Thoracic aorta (tissue), 2 donors: ENCODE measurements at regions not wholly inside any gene's neighbourhood (a gene's known extent, or its start where the extent isn't known, plus 50 kb on each side); places are given as distances from the start of the nearest gene placed in this dataset.

Experiments used
- ATAC-seq: fragments of 150-250 bp; one replicate; pipeline ENCODE4 v1.8.0; 2017; ENCODE audit warnings: low read depth; ENCODE audit not compliant: insufficient number of reproducible peaks, low FRiP score
- DNase-seq: peaks from one replicate; pipeline ENCODE4 v3.0.0-alpha.2; 2020; ENCODE audit warnings: low spot score
- H3K27ac ChIP-seq, 2 donors: fragments of 200-600 bp; sonication (generic); 1 replicate in 1 of 2; 2 replicates in 1 of 2; pipeline ENCODE4 v1.5.1; 2016; ENCODE audit warnings: mild to moderate bottlenecking in 2 of 2, moderate library complexity in 2 of 2
- H3K27me3 ChIP-seq: fragments of 200-600 bp; sonication (generic); replicated peaks from 2 replicates; pipeline ENCODE4 v1.6.0; 2016; ENCODE audit warnings: mild to moderate bottlenecking; ENCODE audit not compliant: insufficient read depth
- H3K36me3 ChIP-seq: fragments of 200-600 bp; sonication (generic); one replicate; pipeline ENCODE4 v1.5.1; 2016
- H3K4me1 ChIP-seq, 2 donors: fragments of 200-600 bp; sonication (generic); 1 replicate in 1 of 2; 2 replicates in 1 of 2; pipeline versions ENCODE4 v1.5.1 to v1.6.0; 2016; ENCODE audit warnings: low read depth in 2 of 2, mild to moderate bottlenecking in 1 of 2; ENCODE audit not compliant: control insufficient read depth in 1 of 2
- H3K4me3 ChIP-seq: fragments of 200-600 bp; sonication (generic); 2 replicates; pipeline ENCODE4 v1.5.1; 2016; ENCODE audit warnings: mild to moderate bottlenecking
- H3K9me3 ChIP-seq: fragments of 200-600 bp; sonication (generic); 2 replicates; pipeline ENCODE4 v1.5.1; 2016
- CTCF ChIP-seq: fragments of 200-600 bp; sonication (generic); IDR thresholded peaks from one replicate; pipeline ENCODE4 v1.5.1; 2019; ENCODE audit warnings: antibody characterized with exemption

GRCh38 chr11:109644152-109644551 lies 222.2 kb downstream of the C11orf87 start:
- DNase-seq: no peak
- no peak for ATAC-seq
- no peaks in the 10 kb centered on the region for H3K4me1 ChIP-seq
- TF ChIP-seq CTCF: no peak
- no peaks in the 10 kb centered on the region for H3K36me3 ChIP-seq
- no peaks in the 10 kb centered on the region for H3K27me3 ChIP-seq
- no peaks in the 10 kb centered on the region for H3K9me3 ChIP-seq
- H3K4me3 ChIP-seq: no peak overlapping the region
- H3K27ac ChIP-seq: no peak overlapping the region

- Histone ChIP-seq H3K27me3 (no peaks in the 10 kb centered on the region), H3K36me3 (no peaks in the 10 kb centered on the region), H3K9me3 (no peaks in the 10 kb centered on the region), H3K27ac (no peak overlapping the region), H3K4me1 (no peaks in the 10 kb centered on the region), H3K4me3 (no peak overlapping the region)
- no peak for ATAC-seq
- TF ChIP-seq CTCF: no peak
- DNase-seq: no peak
Measured at GRCh38 chr11:109648804-109649203, 226.8 kb downstream of the C11orf87 start.

GRCh38 chr11:109654091-109654490 lies 232.1 kb downstream of the C11orf87 start:
- Histone ChIP-seq H3K9me3 (no peaks in the 10 kb centered on the region), H3K27me3 (no peaks in the 10 kb centered on the region), H3K27ac (no peak overlapping the region), H3K36me3 (no peaks in the 10 kb centered on the region), H3K4me1 (no peaks in the 10 kb centered on the region), H3K4me3 (no peak overlapping the region)
- no peak for TF ChIP-seq CTCF
- no peak for ATAC-seq
- no peak for DNase-seq

GRCh38 chr11:109658190-109658589 lies 236.2 kb downstream of the C11orf87 start:
- Histone ChIP-seq H3K27ac (no peak overlapping the region), H3K4me1 (no peaks in the 10 kb centered on the region), H3K27me3 (no peaks in the 10 kb centered on the region), H3K36me3 (no peaks in the 10 kb centered on the region), H3K9me3 (no peaks in the 10 kb centered on the region), H3K4me3 (no peak overlapping the region)
- no peak for TF ChIP-seq CTCF
- no peak for ATAC-seq
- no peak for DNase-seq

- no peak for TF ChIP-seq CTCF
- DNase-seq (no peak), ATAC-seq (no peak)
- no peaks in the 10 kb centered on the region for H3K36me3 ChIP-seq
- H3K27ac ChIP-seq: no peak overlapping the region
- no peaks in the 10 kb centered on the region for H3K4me1 ChIP-seq
- H3K27me3 ChIP-seq: no peaks in the 10 kb centered on the region
- peaks cover 5% of the 10 kb centered on the region for H3K9me3 ChIP-seq
- H3K4me3 ChIP-seq: no peak overlapping the region
Measured at GRCh38 chr11:109667719-109668118, 245.7 kb downstream of the C11orf87 start.
